ENCODE measurements at regions not wholly inside any gene's neighbourhood (a gene's known extent, or its start where the extent isn't known, plus 50 kb on each side); places are given as distances from the start of the nearest gene placed in this dataset.

- Histone ChIP-seq H3K9ac (ENCODE audit: low read depth in 1 of 2, low read length in 2 of 2) (no peak overlapping the region), H3K27ac (ENCODE audit: low read depth in 1 of 2, low read length in 2 of 2) (no peak overlapping the region), H3K9me3 (ENCODE audit: control insufficient read depth in 4 of 4, low read length in 3 of 4) (peaks cover 0 to 1% (median 0%) of the 10 kb centered on the region in 4 donors), H3K27me3 (ENCODE audit: control insufficient read depth in 4 of 4, insufficient read depth in 4 of 4, low read length in 3 of 4) (peaks cover 0 to 2% (median 0%) of the 10 kb centered on the region in 4 donors), H3K36me3 (ENCODE audit: control insufficient read depth in 4 of 4, insufficient read depth in 3 of 4, low read depth in 1 of 4, low read length in 3 of 4) (no peaks in the 10 kb centered on the region), H3K4me3 (ENCODE audit: low read depth in 1 of 3, low read length in 3 of 3) (no peak overlapping the region), H3K4me1 (ENCODE audit: control insufficient read depth in 4 of 4, insufficient read depth in 4 of 4, low read length in 3 of 4) (no peaks in the 10 kb centered on the region)
- TF ChIP-seq MAX (IDR thresholded peaks at IDR 0.05) (no peak), ZBTB33 (IDR thresholded peaks at IDR 0.05) (no peak), REST (IDR thresholded peaks at IDR 0.05) (no peak), ATF3 (IDR thresholded peaks at IDR 0.05) (no peak), TAF1 (conservative IDR thresholded peaks at IDR 0.05) (no peak), FOXA2 (IDR thresholded peaks at IDR 0.05) (no peak), YY1 (IDR thresholded peaks at IDR 0.05) (no peak), RAD21 (IDR thresholded peaks at IDR 0.05) (no peak), GABPA (IDR thresholded peaks at IDR 0.05 in 1 of 2, conservative IDR thresholded peaks at IDR 0.05 in 1 of 2) (no peak), FOXA1 (IDR thresholded peaks at IDR 0.05) (no peak), JUND (IDR thresholded peaks at IDR 0.05) (no peak), EGR1 (IDR thresholded peaks at IDR 0.05; ENCODE audit: low read depth in 2 of 2) (no peak), RXRA (IDR thresholded peaks at IDR 0.05) (no peak), CTCF (IDR thresholded peaks at IDR 0.05; ENCODE audit: low read depth, low read length, missing input control) (no peak), HNF4A (conservative IDR thresholded peaks at IDR 0.05) (no peak), NR2F2 (IDR thresholded peaks at IDR 0.05) (no peak)
- no peak for DNase-seq (ENCODE audit: low spot score)
- 92% methylated on average over 24 of the region's 24 CpGs for WGBS
These were observed 228.3 kb downstream of the MYCN start for GRCh38 chr2:16168506-16169264.
